GM19328 (cell line): ENCODE measurements at regions not wholly inside any gene's neighbourhood (a gene's known extent, or its start where the extent isn't known, plus 50 kb on each side); places are given as distances from the start of the nearest gene placed in this dataset.
"Not testable (repeated sequence)": the region's sequence is repeated elsewhere in the genome, so short reads cannot be mapped to it uniquely, and the experiment has no call there.

Experiments
- ATAC-seq: cut with Tn5 transposase; IDR thresholded peaks from one replicate; pipeline ENCODE4 v1.9.1; 2021; ENCODE audit warnings: mild to moderate bottlenecking, moderate library complexity; ENCODE audit not compliant: unreplicated experiment

DNA sequence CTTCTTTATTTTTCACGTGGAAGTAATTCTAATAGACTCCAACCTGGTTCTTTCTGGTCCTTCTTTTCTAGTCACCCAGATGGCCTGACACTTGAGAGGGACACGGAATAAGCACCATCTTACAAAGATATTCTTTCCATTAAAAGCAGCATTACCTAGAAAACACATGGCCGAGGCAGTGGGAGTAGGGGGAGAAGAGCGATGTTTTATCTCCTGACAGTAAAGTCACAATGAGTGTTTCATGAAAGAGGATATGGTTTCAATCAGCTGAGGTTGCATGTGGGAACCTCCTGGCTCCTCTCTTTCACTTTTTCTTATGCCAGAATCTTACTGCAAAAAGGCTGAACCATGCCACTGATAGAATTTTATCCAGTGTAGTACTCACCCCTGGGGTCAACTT lies 288.8 kb upstream of the SPAG17 start:
- ATAC-seq, result no peak

DNA sequence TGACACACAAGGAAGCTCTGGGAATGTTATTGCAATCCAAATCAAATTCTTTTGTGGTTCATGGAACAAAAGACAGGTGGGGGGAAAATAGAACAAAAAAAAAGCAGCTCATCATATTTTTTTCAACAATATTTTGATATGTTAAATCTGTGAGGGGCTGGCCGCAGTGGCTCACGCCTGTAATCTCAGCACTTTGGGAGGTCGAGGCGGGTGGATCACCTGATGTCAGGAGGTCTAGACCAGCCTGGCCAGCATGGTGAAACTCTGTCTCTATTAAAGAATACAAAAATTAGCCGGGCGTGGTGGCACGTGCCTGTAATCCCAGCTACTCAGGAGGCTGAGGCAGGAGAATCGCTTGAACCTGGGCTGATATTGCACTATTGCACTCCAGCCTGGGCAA lies 279.4 kb upstream of the SPAG17 start:
- ATAC-seq, result not testable (repeated sequence)

DNA sequence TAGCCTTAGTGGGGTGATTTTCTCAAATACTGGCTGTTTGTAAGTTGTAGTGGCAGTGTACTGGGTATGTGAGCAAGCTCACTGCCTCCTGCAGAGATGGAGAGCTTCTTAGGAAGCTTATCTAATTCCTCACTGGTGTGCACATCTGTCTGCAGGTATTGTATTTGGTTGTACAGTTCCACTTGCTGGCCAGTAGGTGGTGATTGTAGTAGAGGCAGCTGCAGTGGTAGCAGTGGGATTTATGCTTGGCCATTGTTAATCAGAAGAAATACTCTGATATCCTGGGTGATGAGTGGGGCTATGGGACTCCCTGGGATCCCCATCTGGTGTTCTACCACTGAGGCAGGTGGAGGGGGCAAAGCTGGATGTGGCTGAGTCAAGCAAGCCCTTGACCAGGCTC lies 276.1 kb upstream of the SPAG17 start:
- no peak for ATAC-seq

DNA sequence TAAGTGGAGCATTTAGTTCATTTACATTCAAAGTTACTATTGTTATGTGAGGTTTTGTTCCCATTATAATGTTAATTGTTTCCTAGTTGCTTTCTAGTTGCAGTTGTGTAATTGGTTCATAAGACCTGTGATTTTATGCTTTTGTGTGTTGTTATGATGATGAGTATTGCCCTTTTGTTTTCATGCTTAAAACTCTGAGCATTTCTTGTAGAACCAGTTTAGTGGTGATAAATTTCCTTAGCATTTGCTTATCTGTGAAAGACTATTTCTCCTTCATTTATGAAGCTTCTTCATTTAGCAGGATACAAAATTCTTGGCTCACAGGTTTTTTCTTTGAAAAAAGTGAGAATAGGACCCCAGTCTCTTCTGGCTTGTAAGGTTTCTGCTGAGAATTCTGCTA lies 274.8 kb upstream of the SPAG17 start:
- ATAC-seq, result no peak

DNA sequence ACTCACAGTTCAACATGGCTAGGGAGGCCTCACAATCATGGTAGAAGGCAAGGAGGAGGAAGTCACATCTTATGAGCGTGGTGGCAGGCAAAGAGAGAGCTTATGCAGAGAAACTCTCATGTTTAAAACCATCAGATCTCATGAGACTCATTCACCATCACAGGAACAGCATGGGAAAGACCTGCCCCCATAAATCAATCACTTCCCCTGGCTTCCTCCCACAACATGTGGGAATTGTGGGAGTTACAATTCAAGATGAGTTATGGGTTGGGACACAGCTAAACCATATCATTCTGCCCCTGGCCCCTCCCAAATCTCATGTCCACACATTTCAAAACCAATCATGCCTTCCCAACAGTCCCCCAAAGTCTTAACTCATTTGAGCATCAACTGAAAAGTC lies 268.8 kb upstream of the SPAG17 start:
- ATAC-seq, result not testable (repeated sequence)

DNA sequence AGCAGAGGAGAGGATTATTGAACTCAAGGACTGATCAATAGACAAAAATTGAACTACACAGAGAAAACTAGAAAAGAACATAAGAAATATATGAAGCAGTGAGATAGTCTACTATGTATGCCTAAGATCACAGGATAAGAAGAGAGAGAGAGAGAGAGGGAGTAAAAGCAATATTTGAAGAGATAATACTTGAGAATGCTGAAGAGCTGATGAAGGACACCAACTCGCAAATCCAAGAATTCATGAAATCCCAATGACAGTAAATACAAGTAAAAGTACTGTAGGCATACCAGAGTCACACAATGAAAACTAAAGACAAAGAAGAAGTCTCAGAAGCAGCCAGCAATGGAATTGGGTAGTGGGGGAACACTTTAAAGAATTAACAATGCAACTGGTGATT lies 260.1 kb upstream of the SPAG17 start:
- ATAC-seq, result no peak

DNA sequence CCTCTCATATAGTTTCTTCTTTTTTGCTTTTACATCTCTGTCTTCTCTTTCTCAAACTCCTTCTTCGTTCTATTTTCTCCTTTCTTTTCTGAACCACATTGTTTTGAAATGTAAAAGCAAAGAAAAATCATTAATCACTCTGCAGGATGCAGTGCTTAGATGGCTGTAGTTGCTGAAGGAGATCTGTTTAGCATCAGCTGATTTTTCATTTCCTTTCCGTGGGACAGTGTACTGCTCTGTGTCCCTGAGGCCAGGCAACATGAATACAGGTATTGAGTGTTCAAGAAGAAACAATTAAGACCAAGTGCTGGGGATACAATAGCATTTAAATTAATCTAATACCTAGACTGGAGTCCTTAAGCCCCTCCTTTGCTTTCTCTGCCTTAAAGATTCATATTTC lies 257.2 kb upstream of the SPAG17 start:
- no peak for ATAC-seq

DNA sequence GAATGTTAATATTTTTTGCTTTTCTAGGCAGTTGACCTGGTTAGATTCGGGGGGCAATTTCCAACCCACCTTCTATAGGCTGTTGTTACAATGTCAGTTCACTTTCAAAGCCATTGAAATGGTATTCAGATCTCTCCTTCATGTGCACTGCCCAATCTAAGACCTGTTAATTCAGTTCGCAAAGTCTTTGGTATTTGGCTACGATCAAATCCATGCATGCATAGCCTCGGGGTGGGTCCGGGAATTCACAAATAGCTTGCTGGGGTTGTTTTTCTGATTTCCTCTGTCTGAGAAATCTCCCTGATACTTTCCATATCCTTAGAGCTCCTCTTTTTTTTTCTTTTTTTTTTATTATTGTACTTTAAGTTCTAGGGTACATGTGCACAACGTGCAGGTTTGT lies 252.6 kb upstream of the SPAG17 start:
- ATAC-seq, result no peak

DNA sequence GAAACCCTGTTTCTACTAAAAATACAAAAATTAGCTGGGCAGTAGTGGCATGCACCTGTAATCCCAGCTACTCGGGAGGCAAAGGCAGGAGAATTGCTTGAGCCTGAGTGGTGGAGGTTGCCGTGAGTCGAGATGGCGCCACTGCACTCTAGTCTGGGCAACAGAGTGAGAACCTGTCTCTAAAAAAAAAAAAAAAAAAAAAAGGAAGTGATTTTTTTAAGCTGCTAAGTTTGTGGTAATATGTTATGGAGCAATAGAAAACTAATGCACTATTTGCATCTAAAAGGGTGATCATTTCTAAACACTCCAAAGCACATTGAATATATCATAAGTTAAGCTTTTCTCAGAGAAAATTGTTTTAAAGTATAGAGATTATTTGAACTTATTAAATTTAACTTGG lies 244.8 kb upstream of the SPAG17 start:
- ATAC-seq, result no peak

DNA sequence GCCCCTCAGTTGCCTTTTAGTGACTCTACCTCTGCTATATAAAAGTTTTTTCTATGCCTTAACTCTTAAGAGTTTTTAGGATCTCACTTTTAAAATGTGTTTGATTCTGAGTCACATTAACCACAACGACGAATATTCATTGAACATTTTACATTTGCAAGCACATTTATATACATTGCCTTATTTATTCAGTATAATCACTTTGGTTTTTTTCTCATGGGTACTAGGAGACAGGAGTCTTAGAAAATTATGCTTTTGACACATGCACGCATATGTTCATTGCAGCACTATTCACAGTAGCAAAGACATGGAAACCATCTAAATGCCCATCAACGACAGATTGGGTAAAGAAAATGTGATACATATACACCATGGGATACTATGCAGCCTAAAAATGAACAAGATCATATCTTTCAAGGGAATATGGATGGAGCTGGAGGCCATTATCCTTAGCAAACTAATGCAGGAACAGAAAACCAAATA lies 236.9 kb upstream of the SPAG17 start:
- ATAC-seq, result no peak

DNA sequence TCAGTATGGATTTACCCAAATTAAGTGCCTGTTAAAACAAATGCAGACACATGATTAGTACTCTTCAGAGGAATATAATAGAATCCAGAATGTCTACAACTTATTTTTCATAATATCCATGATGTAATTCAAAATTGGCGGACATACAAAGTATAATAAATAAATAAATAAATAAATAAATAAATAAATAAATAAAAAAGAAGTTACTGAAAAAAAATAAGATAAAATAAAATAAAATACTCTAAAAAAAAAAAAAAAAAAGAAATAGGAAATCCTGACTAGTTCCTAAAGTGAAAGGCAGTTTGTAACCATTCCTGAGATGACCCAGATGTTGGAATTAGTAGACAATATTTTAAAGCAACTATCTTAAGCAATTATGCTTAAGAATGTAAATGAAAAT lies 219.0 kb upstream of the SPAG17 start:
- ATAC-seq, result no peak

DNA sequence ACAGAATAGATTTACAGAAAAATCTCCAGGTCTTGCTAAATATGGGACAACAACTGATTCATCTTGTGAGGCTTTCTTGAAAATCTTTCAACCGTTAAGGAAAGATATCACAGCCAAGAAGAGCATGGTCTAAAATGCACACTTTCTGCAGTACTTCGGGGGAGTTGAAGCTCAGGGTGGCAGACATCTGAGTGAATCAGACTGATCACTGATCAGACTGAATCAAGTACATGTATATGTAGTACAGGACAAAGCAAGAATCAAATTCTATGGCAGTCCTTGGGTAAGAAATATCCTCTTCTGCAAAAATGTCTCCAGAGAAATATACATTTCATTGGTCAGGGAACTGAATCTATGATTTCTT lies 212.4 kb upstream of the SPAG17 start:
- no peak for ATAC-seq

DNA sequence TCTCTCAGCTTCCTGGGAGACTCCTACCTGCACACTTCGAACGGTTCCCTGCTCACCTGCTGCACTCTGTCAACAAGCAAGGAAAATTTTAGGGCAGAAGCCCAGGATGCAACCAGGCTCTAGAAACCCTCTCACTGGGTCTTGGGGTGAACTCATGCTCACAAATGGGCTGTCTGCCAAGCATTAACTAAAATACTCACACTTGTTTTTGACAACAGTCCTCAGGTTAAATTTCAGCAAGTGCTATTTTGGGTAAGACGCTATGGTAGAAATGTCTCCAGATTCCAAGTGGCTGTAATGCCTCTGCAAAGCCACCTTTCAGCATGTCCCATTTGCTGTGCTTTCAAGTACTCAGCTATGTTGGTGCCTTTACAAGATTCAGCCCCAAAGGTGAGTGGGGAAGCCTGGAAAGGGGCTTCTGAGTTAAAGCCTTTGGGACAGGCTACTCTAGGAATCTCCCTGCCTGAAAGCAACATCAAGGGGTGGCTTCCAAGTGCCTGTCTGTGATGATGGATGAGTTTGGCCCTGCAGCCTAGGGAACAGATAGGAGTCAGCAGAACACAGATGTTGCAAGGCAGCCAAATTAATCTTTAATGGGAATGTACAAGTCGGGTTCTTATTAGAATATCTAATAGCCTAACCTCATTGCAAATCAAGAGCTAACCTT lies 211.9 kb upstream of the SPAG17 start:
- ATAC-seq, result no peak

DNA sequence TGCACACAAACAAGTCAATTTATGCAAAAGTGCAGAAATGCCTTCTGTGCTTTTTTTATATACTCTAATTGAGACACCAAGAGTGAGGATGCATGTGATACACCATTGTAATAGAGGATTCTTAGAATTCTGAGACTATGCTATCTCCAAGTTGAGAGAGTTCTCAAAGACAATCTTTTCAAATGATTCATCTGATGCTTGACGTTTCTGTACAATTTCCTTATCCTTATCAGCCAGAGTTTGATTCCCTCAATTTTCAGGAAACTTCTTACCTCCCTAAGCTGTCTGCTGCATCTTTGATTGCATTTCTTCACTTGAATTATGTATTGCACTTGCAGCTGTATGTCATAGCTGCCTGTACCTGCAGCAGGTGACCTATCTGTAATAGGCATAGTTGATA lies 211.3 kb upstream of the SPAG17 start:
- ATAC-seq, result no peak

DNA sequence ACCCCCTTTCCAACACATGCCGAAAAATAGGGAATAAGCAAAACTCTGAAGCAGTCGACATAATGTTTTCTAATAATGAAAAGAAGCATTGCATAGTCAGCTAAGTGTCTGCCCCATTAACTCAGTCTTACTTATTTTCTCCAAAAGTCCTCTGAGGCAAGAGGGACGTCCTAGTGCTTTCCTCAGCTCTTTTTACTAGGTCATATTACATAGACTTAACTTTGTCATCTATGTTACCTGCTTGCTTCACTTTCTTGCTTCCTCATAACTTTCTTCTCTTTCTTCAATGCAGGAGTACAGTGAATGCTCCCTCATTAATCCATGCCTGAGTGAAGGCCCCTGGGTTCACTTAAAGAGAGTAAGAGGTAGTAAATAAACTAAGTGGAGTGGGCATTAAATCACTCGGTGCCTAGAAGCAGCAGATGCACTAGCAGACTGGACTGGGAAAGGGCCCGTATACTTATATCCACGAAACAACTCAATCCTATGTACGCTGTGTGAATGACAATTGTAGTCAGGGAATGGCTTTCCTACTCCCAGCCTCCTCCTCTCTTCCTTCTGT lies 210.5 kb upstream of the SPAG17 start:
- ATAC-seq, result no peak

DNA sequence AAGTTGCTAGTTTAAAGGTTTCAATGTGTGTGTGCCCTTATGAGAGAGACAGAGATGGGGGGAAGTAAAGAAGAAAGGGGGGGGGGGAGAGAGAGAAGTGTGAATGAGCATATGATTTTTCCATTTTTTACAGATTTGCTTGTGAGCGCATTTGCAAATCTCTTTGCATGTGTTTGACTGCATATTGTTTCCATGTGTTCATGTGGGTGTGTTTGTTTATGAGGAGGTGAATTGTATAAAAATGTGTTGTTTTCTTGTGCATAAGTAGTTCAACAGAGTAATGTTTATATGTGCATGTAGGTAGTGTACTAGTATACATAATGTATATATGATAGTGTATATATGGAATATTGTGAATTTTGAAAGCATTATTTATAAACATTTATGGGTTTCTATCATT lies 205.9 kb upstream of the SPAG17 start:
- no peak for ATAC-seq

DNA sequence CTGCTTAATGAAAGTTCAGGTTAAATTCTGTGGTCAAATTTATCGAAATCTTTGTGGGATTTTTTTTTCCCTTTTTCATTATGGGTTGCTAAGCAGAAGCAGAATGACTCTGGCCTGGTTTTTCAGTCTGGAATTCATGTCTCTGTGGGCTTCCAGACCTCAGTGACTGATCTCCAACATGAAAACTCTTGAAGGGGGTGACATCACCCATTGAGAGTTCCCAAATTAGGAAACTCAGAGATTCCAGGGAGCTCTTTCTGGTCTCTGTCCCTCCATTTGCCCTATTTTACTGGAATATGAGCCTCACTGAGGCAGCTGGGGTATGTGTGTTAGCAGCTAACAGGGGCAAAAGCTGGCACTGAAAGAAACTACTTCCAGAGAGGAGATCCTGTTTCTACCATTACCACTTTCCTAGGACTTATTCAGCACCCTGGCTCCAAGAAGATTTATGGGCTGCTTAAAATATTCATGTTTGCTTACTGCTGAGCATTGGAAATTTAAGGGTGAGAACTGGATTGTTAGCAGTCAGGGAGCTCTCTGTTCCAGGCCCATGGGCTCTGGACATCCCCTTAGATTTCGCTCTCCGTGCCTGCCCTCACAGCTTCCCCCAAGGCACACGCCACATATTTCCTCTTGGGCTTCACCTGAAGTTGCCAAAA lies 203.4 kb upstream of the SPAG17 start:
- no peak for ATAC-seq

DNA sequence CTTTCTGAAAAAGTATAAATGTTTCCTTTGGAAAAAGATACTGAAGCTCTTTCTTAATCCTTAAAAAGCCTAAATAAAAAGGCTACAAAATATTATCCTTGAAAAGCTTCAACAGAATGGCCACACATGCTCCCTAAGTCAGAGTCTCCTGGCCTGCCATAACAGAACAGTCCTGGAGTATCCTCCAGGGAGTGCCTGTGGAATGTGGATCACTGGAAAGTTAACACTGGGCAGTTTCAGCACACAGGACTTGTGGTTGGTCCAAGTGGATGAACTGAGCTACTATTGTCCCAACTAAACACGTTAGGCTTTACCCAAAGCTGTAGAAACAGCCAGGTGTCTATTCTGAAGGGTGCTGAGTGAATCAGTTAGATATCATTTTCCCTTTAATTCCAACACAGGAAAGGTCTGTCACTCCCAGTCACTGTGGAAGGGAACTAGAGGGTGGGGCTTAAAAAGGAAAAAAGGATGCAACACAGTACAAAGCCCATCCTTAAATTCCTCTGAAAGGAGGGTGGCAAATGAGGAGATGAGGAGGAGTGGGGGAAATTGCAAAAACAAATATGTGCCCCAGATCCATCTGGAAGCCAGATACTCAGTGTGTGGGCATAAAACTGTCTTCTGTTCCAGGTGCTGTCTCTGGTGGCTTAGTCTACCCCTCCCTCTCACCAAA lies 196.3 kb upstream of the SPAG17 start:
- no peak for ATAC-seq

DNA sequence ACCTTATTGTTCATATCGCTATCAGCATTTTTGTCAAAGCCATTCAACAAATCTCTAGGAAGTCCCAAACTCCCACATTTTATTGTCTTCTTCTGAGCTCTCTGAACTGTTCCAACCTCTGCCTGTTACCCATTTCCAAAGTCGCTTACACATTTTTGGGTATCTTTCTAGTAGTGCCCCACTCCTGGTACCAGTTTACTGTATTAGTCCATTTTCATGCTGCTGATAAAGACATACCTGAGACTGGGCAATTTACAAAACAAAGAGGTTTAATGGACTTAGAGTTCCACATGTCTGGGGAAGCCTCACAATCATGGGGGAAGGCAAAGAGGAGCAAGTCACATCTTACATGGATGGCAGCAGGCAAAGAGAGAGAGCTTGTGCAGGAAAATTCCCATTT lies 192.2 kb upstream of the SPAG17 start:
- ATAC-seq, result not testable (repeated sequence)

DNA sequence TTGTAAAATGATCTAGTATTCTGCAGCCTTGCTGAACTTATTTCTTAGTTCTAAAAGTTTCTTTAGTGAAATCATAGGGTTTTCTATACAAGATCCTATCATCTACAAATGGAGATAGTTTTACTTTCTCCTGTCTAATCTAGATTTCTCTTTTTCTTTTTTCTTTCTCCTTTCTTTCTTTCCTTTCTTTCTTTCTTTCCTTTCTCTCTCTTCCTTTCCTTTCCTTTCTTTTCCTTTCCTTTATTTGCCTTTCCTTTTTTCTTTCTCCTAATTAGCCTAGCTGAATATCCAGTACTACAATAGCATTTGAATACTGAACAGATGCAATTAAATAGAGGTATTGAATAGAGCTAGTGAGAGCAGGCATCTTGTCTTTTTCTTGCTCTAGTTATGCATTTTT lies 186.6 kb upstream of the SPAG17 start:
- ATAC-seq, result no peak

DNA sequence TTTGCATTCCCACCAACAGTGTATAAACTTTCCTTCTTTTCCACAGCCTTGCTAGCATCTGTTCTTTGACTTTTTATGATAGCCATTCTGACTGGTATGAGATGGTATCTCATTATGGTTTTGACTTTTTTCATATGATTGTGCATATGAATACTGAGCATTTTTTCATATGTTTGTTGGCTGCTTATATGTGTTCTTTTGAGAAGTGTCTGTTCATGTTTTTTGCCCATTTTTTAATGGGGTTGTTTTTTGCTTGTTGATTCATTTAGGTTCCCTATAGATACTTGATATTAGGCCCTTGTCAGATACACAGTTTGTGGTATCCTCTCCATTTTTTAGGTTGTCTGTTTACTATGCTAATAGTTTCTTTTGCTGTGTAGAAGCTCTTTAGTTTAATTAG lies 185.8 kb upstream of the SPAG17 start:
- ATAC-seq, result no peak

DNA sequence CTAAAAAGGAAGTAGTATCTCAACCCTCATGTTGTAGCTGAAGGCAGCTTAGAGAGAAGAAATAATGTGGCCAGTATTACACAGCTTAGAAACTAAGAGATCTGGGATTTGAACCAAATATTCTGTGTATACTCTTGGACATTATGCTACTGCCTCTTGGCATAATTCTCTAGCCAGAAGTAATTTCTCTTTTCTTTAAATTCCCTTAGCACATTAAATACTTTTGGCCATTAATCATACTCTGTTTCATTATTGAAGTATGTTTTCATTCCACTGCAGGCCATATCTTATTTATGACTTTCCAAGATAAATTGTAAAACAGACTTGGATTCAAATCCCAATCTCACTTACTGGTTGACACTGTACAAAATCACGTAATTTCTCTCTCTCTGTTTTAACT lies 181.3 kb upstream of the SPAG17 start:
- no peak for ATAC-seq
